ENCODE measurements at regions not wholly inside any gene's neighbourhood (a gene's known extent, or its start where the extent isn't known, plus 50 kb on each side); places are given as distances from the start of the nearest gene placed in this dataset.

GRCh38 chr4:1494416-1495315 is 88.4 kb upstream of the NKX1-1 start (continued):
- TF ChIP-seq, protein P1, sequence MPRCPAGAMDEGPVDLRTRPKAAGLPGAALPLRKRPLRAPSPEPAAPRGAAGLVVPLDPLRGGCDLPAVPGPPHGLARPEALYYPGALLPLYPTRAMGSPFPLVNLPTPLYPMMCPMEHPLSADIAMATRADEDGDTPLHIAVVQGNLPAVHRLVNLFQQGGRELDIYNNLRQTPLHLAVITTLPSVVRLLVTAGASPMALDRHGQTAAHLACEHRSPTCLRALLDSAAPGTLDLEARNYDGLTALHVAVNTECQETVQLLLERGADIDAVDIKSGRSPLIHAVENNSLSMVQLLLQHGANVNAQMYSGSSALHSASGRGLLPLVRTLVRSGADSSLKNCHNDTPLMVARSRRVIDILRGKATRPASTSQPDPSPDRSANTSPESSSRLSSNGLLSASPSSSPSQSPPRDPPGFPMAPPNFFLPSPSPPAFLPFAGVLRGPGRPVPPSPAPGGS (IDR thresholded peaks at IDR 0.05) = no peak
- TF ChIP-seq KDM5A (IDR thresholded peaks at IDR 0.05) = no peak
- TF ChIP-seq FOSB (CRISPR knock-in tag; IDR thresholded peaks at IDR 0.05) = no peak
- no peak for TF ChIP-seq HEYL (CRISPR knock-in tag; IDR thresholded peaks at IDR 0.05)

GRCh38 chr4:1493540-1494287 is 87.5 kb upstream of the NKX1-1 start:
- no peak overlapping the region for H3K4me3 ChIP-seq
- 50% methylated on average over 20 of the region's 28 CpGs for WGBS (ENCODE audit: missing lambda C conversion rate)
- H3K9me3 ChIP-seq = no peaks in the 10 kb centered on the region
- ATAC-seq (no peak), FAIRE-seq (no peak), DNase-seq (ENCODE audit: low read depth in 1 of 2, low spot score in 1 of 2) (no peak)
- no peak overlapping the region for H3K4me2 ChIP-seq
- H3K27ac ChIP-seq = no peak overlapping the region
- POLR2A ChIA-PET = no interaction called here
- no peaks in the 10 kb centered on the region for H3K4me1 ChIP-seq
- TF ChIP-seq POLR2A (IDR thresholded peaks at IDR 0.05; ENCODE audit: low read length) (no peak), HOXB5 (CRISPR knock-in tag; IDR thresholded peaks at IDR 0.05) (no peak), MAFK (IDR thresholded peaks at IDR 0.05; ENCODE audit: partially characterized antibody) (no peak), USF2 (IDR thresholded peaks at IDR 0.05) (no peak), JUN (IDR thresholded peaks at IDR 0.05) (no peak), MYC (IDR thresholded peaks at IDR 0.05; ENCODE audit: borderline replicate concordance, low read length) (no peak)
- CTCF ChIA-PET = no interaction called here

- 48% methylated on average over 14 of the region's 46 CpGs for WGBS (ENCODE audit: missing lambda C conversion rate)
- H3K27ac ChIP-seq = no peak overlapping the region
- FAIRE-seq = no peak
- CTCF ChIA-PET = no interaction called here
- H3K4me3 ChIP-seq = no peak overlapping the region
- DNase-seq (ENCODE audit: low read depth in 1 of 2, low spot score in 1 of 2) = no peak
- no peaks in the 10 kb centered on the region for H3K4me1 ChIP-seq
- TF ChIP-seq POLR2AphosphoS2 (conservative IDR thresholded peaks at IDR 0.05; ENCODE audit: low read length) (no peak), MAFK (IDR thresholded peaks at IDR 0.05; ENCODE audit: partially characterized antibody) (no peak), HOXB13 (CRISPR knock-in tag; IDR thresholded peaks at IDR 0.05; ENCODE audit: low read depth) (no peak), EHF (CRISPR knock-in tag; IDR thresholded peaks at IDR 0.05) (no peak)
- POLR2A ChIA-PET = no interaction called here
- ATAC-seq = no peak
- H3K4me2 ChIP-seq = no peak overlapping the region
- no peaks in the 10 kb centered on the region for H3K9me3 ChIP-seq
Measured at GRCh38 chr4:1492651-1493539, 86.7 kb upstream of the NKX1-1 start.

DNA sequence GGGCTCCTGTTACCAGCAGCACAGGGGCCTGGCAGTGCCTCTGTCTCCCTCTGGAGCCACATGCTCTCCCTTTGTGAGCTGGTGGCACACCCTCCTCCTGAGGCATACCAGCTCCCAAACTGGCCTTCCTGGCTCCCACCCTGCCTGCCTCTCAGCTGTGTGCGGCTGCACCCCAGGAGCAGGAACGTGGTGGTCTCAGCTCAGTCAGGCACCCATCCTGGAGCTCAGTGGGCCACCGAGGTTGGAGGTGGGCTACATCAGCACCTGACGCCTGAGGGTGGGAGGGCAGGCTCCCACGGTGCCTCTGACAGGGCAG is 85.9 kb upstream of the NKX1-1 start:
- TF ChIP-seq ZC3H11A (IDR thresholded peaks at IDR 0.05) (no peak), USF2 (IDR thresholded peaks at IDR 0.05) (no peak), HMGXB4 (CRISPR knock-in tag; IDR thresholded peaks at IDR 0.05; ENCODE audit: borderline replicate concordance) (no peak), RARB (CRISPR knock-in tag; IDR thresholded peaks at IDR 0.05) (no peak), CBX8 (IDR thresholded peaks at IDR 0.05) (no peak), ZFP36 (IDR thresholded peaks at IDR 0.05; ENCODE audit: borderline replicate concordance, partially characterized antibody) (no peak), SREBF2 (IDR thresholded peaks at IDR 0.05) (no peak)
- H3K4me1 ChIP-seq = no peaks in the 10 kb centered on the region
- ChIA-PET POLR2A (no interaction called here), CTCF (no interaction called here)
- no peak overlapping the region for H3K27ac ChIP-seq
- FAIRE-seq (no peak), DNase-seq (ENCODE audit: low read depth in 1 of 2, low spot score in 1 of 2) (no peak), ATAC-seq (no peak)
- no peaks in the 10 kb centered on the region for H3K9me3 ChIP-seq
- no peak overlapping the region for H3K4me2 ChIP-seq
- 25% methylated on average over 4 of the region's 5 CpGs for WGBS (ENCODE audit: missing lambda C conversion rate)
- no peak overlapping the region for H3K4me3 ChIP-seq

Measured in A549 (cell line).